Thyroid gland (tissue), 4 donors: ENCODE measurements at regions not wholly inside any gene's neighbourhood (a gene's known extent, or its start where the extent isn't known, plus 50 kb on each side); places are given as distances from the start of the nearest gene placed in this dataset.

Experiments used
- CTCF ChIP-seq, 6 experiments: fragments of 200-600 bp in 3 of 6; fragments of 450-650 bp in 3 of 6; sonication (generic) in 3 of 6; IDR thresholded peaks; one replicate each; pipeline ENCODE4 v1.5.1; 2016 to 2019; ENCODE audit warnings: antibody characterized with exemption in 6 of 6, mild to moderate bottlenecking in 2 of 6, inconsistent platforms in 1 of 6, moderate library complexity in 1 of 6
- POLR2A ChIP-seq, 2 donors: fragments of 450-650 bp; IDR thresholded peaks; one replicate each; pipeline ENCODE4 v1.6.1; 2017; ENCODE audit warnings: antibody characterized with exemption in 2 of 2, mild to moderate bottlenecking in 2 of 2, moderate library complexity in 1 of 2

GRCh38 chr10:91724933-91725332, 73.3 kb upstream of the TNKS2 start:
- TF ChIP-seq CTCF (IDR thresholded peaks at IDR 0.05) (no peak), POLR2A (IDR thresholded peaks at IDR 0.05) (no peak)
